WTC11 (cell line): ENCODE measurements at regions not wholly inside any gene's neighbourhood (a gene's known extent, or its start where the extent isn't known, plus 50 kb on each side); places are given as distances from the start of the nearest gene placed in this dataset.

ENCODE experiments used
- ATAC-seq: fragments of 200-7000 bp; cut with Tn5 transposase; 2 replicates; pipeline ENCODE4 v1.10.0; 2021; ENCODE audit warnings: mild to moderate bottlenecking, moderate library complexity
- CTCF ChIA-PET: fragments of 300-600 bp; sonication (Branson Sonifier 250); formaldehyde crosslinking; loops from one replicate; lab custom pipeline; 2021; ENCODE audit warnings: antibody characterized with exemption; lab: Charles Lee
- POLR2A ChIA-PET: fragments of 350-600 bp; sonication (Branson Sonifier 250); formaldehyde crosslinking; loops from one replicate; lab custom pipeline; 2021; ENCODE audit warnings: antibody characterized with exemption; lab: Charles Lee
- DNase-seq: peaks from one replicate; pipeline ENCODE4 v3.0.0; 2021; ENCODE audit warnings: low spot score
- H3K27ac Mint-ChIP-seq: 2 replicates; pipeline ENCODE4 v1.8.0; 2021; ENCODE audit warnings: mixed read lengths
- H3K27me3 Mint-ChIP-seq: 2 replicates; pipeline ENCODE4 v1.8.0; 2021; ENCODE audit warnings: low read depth, mild to moderate bottlenecking, moderate library complexity, mixed read lengths
- H3K36me3 Mint-ChIP-seq: 2 replicates; pipeline ENCODE4 v1.8.0; 2021; ENCODE audit warnings: mixed read lengths
- H3K4me1 Mint-ChIP-seq: 2 replicates; pipeline ENCODE4 v1.8.0; 2022; ENCODE audit warnings: mixed read lengths
- H3K4me3 Mint-ChIP-seq: 2 replicates; pipeline ENCODE4 v1.8.0; 2021; ENCODE audit warnings: mild to moderate bottlenecking, moderate library complexity, mixed read lengths
- H3K9me3 Mint-ChIP-seq: 2 replicates; pipeline ENCODE4 v1.8.0; 2021; ENCODE audit warnings: mixed read lengths
- AR ChIP-seq: fragments of 250-450 bp; sonication (Bioruptor Pico); IDR thresholded peaks from 2 replicates; pipeline ENCODE4 v1.9.0; 2021; ENCODE audit warnings: mild to moderate bottlenecking
- ATF1 ChIP-seq: sonication (generic); formaldehyde crosslinking; IDR thresholded peaks from 2 replicates; pipeline ENCODE4 v1.8.1; 2023; ENCODE audit warnings: mild to moderate bottlenecking, moderate library complexity, missing genetic modification reagents
- CTCF ChIP-seq: fragments of 200-600 bp; IDR thresholded peaks from 2 replicates; pipeline ENCODE4 v1.8.0; 2022; ENCODE audit warnings: antibody characterized with exemption
- E2F4 ChIP-seq: sonication (generic); formaldehyde crosslinking; IDR thresholded peaks from 2 replicates; pipeline ENCODE4 v1.8.1; 2022; ENCODE audit warnings: low read depth, mild to moderate bottlenecking, moderate library complexity, missing genetic modification reagents, borderline replicate concordance
- GTF2I ChIP-seq: fragments of 250-450 bp; sonication (Bioruptor Pico); conservative IDR thresholded peaks from 2 replicates; pipeline ENCODE4 v1.4.0; 2021; ENCODE audit warnings: mild to moderate bottlenecking
- HMGXB4 ChIP-seq: sonication (generic); formaldehyde crosslinking; IDR thresholded peaks from 2 replicates; pipeline ENCODE4 v1.8.1; 2023; ENCODE audit warnings: mild to moderate bottlenecking, moderate library complexity, missing genetic modification reagents
- MLX ChIP-seq: sonication (generic); formaldehyde crosslinking; IDR thresholded peaks from 2 replicates; pipeline ENCODE4 v1.8.1; 2023; ENCODE audit warnings: mild to moderate bottlenecking, missing genetic modification reagents, moderate library complexity
- MYBL2 ChIP-seq: sonication (generic); formaldehyde crosslinking; IDR thresholded peaks from 2 replicates; pipeline ENCODE4 v1.8.1; 2023; ENCODE audit warnings: mild to moderate bottlenecking, moderate library complexity, missing genetic modification reagents
- NR3C1 ChIP-seq: sonication (generic); formaldehyde crosslinking; conservative IDR thresholded peaks from 2 replicates; pipeline ENCODE4 v1.8.1; 2023; ENCODE audit warnings: low read depth, mild to moderate bottlenecking, missing genetic modification reagents
- PREB ChIP-seq: sonication (generic); formaldehyde crosslinking; IDR thresholded peaks from 2 replicates; pipeline ENCODE4 v1.8.1; 2022; ENCODE audit warnings: mild to moderate bottlenecking, missing genetic modification reagents, moderate library complexity, borderline replicate concordance
- TEAD4 ChIP-seq: sonication (generic); formaldehyde crosslinking; IDR thresholded peaks from 2 replicates; pipeline ENCODE4 v1.8.0; 2022; ENCODE audit warnings: mild to moderate bottlenecking, missing genetic modification reagents
- USF1 ChIP-seq: sonication (generic); formaldehyde crosslinking; IDR thresholded peaks from 2 replicates; pipeline ENCODE4 v1.8.0; 2022; ENCODE audit warnings: mild to moderate bottlenecking, missing genetic modification reagents
- ZNF232 ChIP-seq: sonication (generic); formaldehyde crosslinking; IDR thresholded peaks from 2 replicates; pipeline ENCODE4 v1.8.0; 2022; ENCODE audit warnings: mild to moderate bottlenecking, missing genetic modification reagents
- ZNF263 ChIP-seq: sonication (generic); formaldehyde crosslinking; IDR thresholded peaks from 2 replicates; pipeline ENCODE4 v1.8.1; 2022; ENCODE audit warnings: low read depth, mild to moderate bottlenecking, moderate library complexity, missing genetic modification reagents
- ZNF317 ChIP-seq: sonication (generic); formaldehyde crosslinking; IDR thresholded peaks from 2 replicates; pipeline ENCODE4 v1.8.1; 2023; ENCODE audit warnings: low read depth, mild to moderate bottlenecking, moderate library complexity, missing genetic modification reagents, borderline replicate concordance
- ZNF396 ChIP-seq: fragments of 250-450 bp; sonication (Bioruptor Pico); IDR thresholded peaks from 2 replicates; pipeline ENCODE4 v1.8.0; 2021; ENCODE audit warnings: mild to moderate bottlenecking, moderate library complexity, borderline replicate concordance
- TF ChIP-seq, protein P1 (sequence below): sonication (generic); formaldehyde crosslinking; IDR thresholded peaks from 2 replicates; pipeline ENCODE4 v1.8.0; 2023; ENCODE audit warnings: missing genetic modification reagents
- TF ChIP-seq, protein P2 (sequence below): sonication (generic); formaldehyde crosslinking; IDR thresholded peaks from 2 replicates; pipeline ENCODE4 v1.8.0; 2022; ENCODE audit warnings: mild to moderate bottlenecking, missing genetic modification reagents
- TF ChIP-seq, protein P3 (sequence below): fragments of 250-450 bp; sonication (Bioruptor Pico); IDR thresholded peaks from 2 replicates; pipeline ENCODE4 v1.8.0; 2021; ENCODE audit warnings: mild to moderate bottlenecking
- TF ChIP-seq, protein P4 (sequence below): sonication (generic); formaldehyde crosslinking; IDR thresholded peaks from 2 replicates; pipeline ENCODE4 v1.8.0; 2022; ENCODE audit warnings: missing genetic modification reagents

GRCh38 chr15:36178303-36178633 lies 401.2 kb upstream of the CDIN1 start:
- DNase-seq = no peak
- Mint-ChIP-seq H3K27me3 (no peaks in the 10 kb centered on the region), H3K9me3 (0 out of 2 replicates have a peak, but pooled peaks cover under 1% of the 10 kb centered on the region), H3K27ac (no peak overlapping the region), H3K4me1 (peaks cover 16% of the 10 kb centered on the region), H3K36me3 (no peaks in the 10 kb centered on the region)
- no peak for ATAC-seq
- TF ChIP-seq MYBL2 (CRISPR knock-in tag) = no peak
- TF ChIP-seq TEAD4 = no peak
- TF ChIP-seq ATF1 (CRISPR knock-in tag) = no peak
- no peak for TF ChIP-seq GTF2I
- TF ChIP-seq, protein P1, sequence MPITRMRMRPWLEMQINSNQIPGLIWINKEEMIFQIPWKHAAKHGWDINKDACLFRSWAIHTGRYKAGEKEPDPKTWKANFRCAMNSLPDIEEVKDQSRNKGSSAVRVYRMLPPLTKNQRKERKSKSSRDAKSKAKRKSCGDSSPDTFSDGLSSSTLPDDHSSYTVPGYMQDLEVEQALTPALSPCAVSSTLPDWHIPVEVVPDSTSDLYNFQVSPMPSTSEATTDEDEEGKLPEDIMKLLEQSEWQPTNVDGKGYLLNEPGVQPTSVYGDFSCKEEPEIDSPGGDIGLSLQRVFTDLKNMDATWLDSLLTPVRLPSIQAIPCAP (CRISPR knock-in tag) = no peak
- TF ChIP-seq NR3C1 = no peak
- TF ChIP-seq CTCF = no peak
- TF ChIP-seq ZNF396 (CRISPR knock-in tag) = no peak
- TF ChIP-seq, protein P2, sequence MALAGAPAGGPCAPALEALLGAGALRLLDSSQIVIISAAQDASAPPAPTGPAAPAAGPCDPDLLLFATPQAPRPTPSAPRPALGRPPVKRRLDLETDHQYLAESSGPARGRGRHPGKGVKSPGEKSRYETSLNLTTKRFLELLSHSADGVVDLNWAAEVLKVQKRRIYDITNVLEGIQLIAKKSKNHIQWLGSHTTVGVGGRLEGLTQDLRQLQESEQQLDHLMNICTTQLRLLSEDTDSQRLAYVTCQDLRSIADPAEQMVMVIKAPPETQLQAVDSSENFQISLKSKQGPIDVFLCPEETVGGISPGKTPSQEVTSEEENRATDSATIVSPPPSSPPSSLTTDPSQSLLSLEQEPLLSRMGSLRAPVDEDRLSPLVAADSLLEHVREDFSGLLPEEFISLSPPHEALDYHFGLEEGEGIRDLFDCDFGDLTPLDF = no peak
- TF ChIP-seq USF1 (CRISPR knock-in tag) = no peak
- TF ChIP-seq, protein P3, sequence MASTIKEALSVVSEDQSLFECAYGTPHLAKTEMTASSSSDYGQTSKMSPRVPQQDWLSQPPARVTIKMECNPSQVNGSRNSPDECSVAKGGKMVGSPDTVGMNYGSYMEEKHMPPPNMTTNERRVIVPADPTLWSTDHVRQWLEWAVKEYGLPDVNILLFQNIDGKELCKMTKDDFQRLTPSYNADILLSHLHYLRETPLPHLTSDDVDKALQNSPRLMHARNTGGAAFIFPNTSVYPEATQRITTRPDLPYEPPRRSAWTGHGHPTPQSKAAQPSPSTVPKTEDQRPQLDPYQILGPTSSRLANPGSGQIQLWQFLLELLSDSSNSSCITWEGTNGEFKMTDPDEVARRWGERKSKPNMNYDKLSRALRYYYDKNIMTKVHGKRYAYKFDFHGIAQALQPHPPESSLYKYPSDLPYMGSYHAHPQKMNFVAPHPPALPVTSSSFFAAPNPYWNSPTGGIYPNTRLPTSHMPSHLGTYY = no peak
- no peak for TF ChIP-seq HMGXB4 (CRISPR knock-in tag)
- no peak for TF ChIP-seq AR (CRISPR knock-in tag)
- no peak for TF ChIP-seq MLX (CRISPR knock-in tag)
- TF ChIP-seq PREB (CRISPR knock-in tag) = no peak
- TF ChIP-seq, protein P4, sequence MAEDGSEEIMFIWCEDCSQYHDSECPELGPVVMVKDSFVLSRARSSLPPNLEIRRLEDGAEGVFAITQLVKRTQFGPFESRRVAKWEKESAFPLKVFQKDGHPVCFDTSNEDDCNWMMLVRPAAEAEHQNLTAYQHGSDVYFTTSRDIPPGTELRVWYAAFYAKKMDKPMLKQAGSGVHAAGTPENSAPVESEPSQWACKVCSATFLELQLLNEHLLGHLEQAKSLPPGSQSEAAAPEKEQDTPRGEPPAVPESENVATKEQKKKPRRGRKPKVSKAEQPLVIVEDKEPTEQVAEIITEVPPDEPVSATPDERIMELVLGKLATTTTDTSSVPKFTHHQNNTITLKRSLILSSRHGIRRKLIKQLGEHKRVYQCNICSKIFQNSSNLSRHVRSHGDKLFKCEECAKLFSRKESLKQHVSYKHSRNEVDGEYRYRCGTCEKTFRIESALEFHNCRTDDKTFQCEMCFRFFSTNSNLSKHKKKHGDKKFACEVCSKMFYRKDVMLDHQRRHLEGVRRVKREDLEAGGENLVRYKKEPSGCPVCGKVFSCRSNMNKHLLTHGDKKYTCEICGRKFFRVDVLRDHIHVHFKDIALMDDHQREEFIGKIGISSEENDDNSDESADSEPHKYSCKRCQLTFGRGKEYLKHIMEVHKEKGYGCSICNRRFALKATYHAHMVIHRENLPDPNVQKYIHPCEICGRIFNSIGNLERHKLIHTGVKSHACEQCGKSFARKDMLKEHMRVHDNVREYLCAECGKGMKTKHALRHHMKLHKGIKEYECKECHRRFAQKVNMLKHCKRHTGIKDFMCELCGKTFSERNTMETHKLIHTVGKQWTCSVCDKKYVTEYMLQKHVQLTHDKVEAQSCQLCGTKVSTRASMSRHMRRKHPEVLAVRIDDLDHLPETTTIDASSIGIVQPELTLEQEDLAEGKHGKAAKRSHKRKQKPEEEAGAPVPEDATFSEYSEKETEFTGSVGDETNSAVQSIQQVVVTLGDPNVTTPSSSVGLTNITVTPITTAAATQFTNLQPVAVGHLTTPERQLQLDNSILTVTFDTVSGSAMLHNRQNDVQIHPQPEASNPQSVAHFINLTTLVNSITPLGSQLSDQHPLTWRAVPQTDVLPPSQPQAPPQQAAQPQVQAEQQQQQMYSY (CRISPR knock-in tag) = no peak
- TF ChIP-seq ZNF263 (CRISPR knock-in tag) = no peak
- TF ChIP-seq E2F4 (CRISPR knock-in tag) = no peak
- TF ChIP-seq ZNF317 (CRISPR knock-in tag) = no peak
- TF ChIP-seq ZNF232 (CRISPR knock-in tag) = no peak
- TF ChIP-seq, all 79 proteins: peak for 0
- ChIA-PET CTCF (no interaction called here), POLR2A (no interaction called here)
- no peak overlapping the region for H3K4me3 Mint-ChIP-seq
